IMR-90 (cell line): ENCODE measurements at regions not wholly inside any gene's neighbourhood (a gene's known extent, or its start where the extent isn't known, plus 50 kb on each side); places are given as distances from the start of the nearest gene placed in this dataset.

Experiments used
- ATAC-seq: fragments of 200-7000 bp; cut with Tn5 transposase; 2 replicates; pipeline ENCODE4 v1.9.1; 2020; ENCODE audit warnings: low read depth, mild to moderate bottlenecking, moderate library complexity
- BruUV-seq: library from RNA; stranded (reverse); fragments of 400-500 nt; replicated peaks from 2 replicates; lab custom pipeline; 2021; lab: Mats Ljungman, UMichigan
- CTCF ChIA-PET: fragments of 300-600 bp; formaldehyde crosslinking; extraction: SDS; loops from one replicate; lab custom pipeline; 2021; ENCODE audit warnings: antibody characterized with exemption; lab: Yijun Ruan, JAX
- POLR2A ChIA-PET: fragments of 300-600 bp; sonication (Branson Sonifier 250); formaldehyde crosslinking; loops from one replicate; lab custom pipeline; 2022; ENCODE audit warnings: antibody characterized with exemption; ENCODE audit not compliant: unreplicated experiment; lab: Charles Lee
- DNase-seq: peaks from one replicate; pipeline ENCODE4 v3.0.0; 2013
- H2AFZ ChIP-seq: replicated peaks from 2 replicates; pipeline ENCODE3; 2013; ENCODE audit warnings: low read length, mild to moderate bottlenecking; ENCODE audit not compliant: poor library complexity
- H2AK5ac ChIP-seq: 2 replicates; pipeline ENCODE4 v1.6.1; 2013; ENCODE audit warnings: low read depth, low read length, inconsistent platforms
- H2AK9ac ChIP-seq: replicated peaks from 2 replicates; pipeline ENCODE3; 2013; ENCODE audit warnings: mild to moderate bottlenecking, low read depth, low read length, moderate library complexity; ENCODE audit not compliant: poor library complexity
- H2BK120ac ChIP-seq: 2 replicates; pipeline ENCODE4 v1.6.1; 2013; ENCODE audit warnings: low read depth, low read length, inconsistent platforms
- H2BK15ac ChIP-seq: 3 replicates; pipeline ENCODE4 v1.6.1; 2013; ENCODE audit warnings: low read depth, low read length, inconsistent platforms
- H2BK20ac ChIP-seq: 2 replicates; pipeline ENCODE4 v1.6.1; 2013; ENCODE audit warnings: low read depth, mild to moderate bottlenecking, inconsistent platforms, low read length, moderate library complexity
- H2BK5ac ChIP-seq: 2 replicates; pipeline ENCODE4 v1.6.1; 2013; ENCODE audit warnings: mild to moderate bottlenecking, low read depth, low read length, inconsistent platforms; ENCODE audit not compliant: poor library complexity, severe bottlenecking
- H3K14ac ChIP-seq: replicated peaks from 2 replicates; pipeline ENCODE4 v1.6.1; 2013; ENCODE audit warnings: low read depth, low read length, inconsistent platforms
- H3K18ac ChIP-seq: 2 replicates; pipeline ENCODE4 v1.6.1; 2013; ENCODE audit warnings: low read depth, low read length, control low read depth
- H3K23ac ChIP-seq: 2 replicates; pipeline ENCODE4 v1.6.1; 2013; ENCODE audit warnings: low read depth, low read length, inconsistent platforms
- H3K27ac ChIP-seq: 2 replicates; pipeline ENCODE4 v1.5.1; 2013; ENCODE audit warnings: mild to moderate bottlenecking, control low read depth, low read length; ENCODE audit not compliant: insufficient read depth
- H3K27me3 ChIP-seq: 2 replicates; pipeline ENCODE4 v1.6.1; 2013; ENCODE audit warnings: low read length; ENCODE audit not compliant: control insufficient read depth, insufficient read depth
- H3K36me3 ChIP-seq: 2 replicates; pipeline ENCODE4 v1.6.1; 2013; ENCODE audit warnings: low read length, mixed read lengths; ENCODE audit not compliant: control insufficient read depth, insufficient read depth
- H3K4ac ChIP-seq: 2 replicates; pipeline ENCODE4 v1.6.1; 2013; ENCODE audit warnings: low read depth, low read length, inconsistent platforms
- H3K4me1 ChIP-seq: 2 replicates; pipeline ENCODE4 v1.6.1; 2013; ENCODE audit warnings: low read length, mixed read lengths; ENCODE audit not compliant: control insufficient read depth, insufficient read depth
- H3K4me2 ChIP-seq: 2 replicates; pipeline ENCODE4 v1.6.1; 2013; ENCODE audit warnings: low read depth, mild to moderate bottlenecking, control low read depth, low read length, moderate library complexity
- H3K4me3 ChIP-seq: 2 replicates; pipeline ENCODE4 v1.5.1; 2013; ENCODE audit warnings: low read depth, mild to moderate bottlenecking, control low read depth, low read length, moderate library complexity; ENCODE audit not compliant: insufficient read depth
- H3K56ac ChIP-seq: 2 replicates; pipeline ENCODE4 v1.6.1; 2013; ENCODE audit warnings: low read length, inconsistent platforms; ENCODE audit not compliant: insufficient read depth; ENCODE audit errors: extremely low read depth
- H3K79me1 ChIP-seq, 2 experiments: 2 replicates each; pipeline ENCODE4 v1.6.1; 2013; ENCODE audit warnings: low read length in 2 of 2, inconsistent platforms in 1 of 2, low read depth in 1 of 2
- H3K9ac ChIP-seq: 2 replicates; pipeline ENCODE4 v1.6.1; 2013; ENCODE audit warnings: low read depth, low read length, control low read depth
- H3K9me1 ChIP-seq: 2 replicates; pipeline ENCODE4 v1.6.1; 2013; ENCODE audit warnings: low read length, inconsistent platforms; ENCODE audit not compliant: insufficient read depth
- H3K9me3 ChIP-seq: 2 replicates; pipeline ENCODE4 v1.6.1; 2013; ENCODE audit warnings: low read length; ENCODE audit not compliant: control insufficient read depth, insufficient read depth
- H4K20me1 ChIP-seq: 2 replicates; pipeline ENCODE4 v1.6.1; 2013; ENCODE audit warnings: low read length, inconsistent platforms; ENCODE audit not compliant: insufficient read depth
- H4K5ac ChIP-seq: 2 replicates; pipeline ENCODE4 v1.6.1; 2013; ENCODE audit warnings: mild to moderate bottlenecking, low read depth, low read length, control low read depth
- H4K8ac ChIP-seq, 2 experiments: 2 replicates each; pipeline ENCODE4 v1.6.1; 2013; ENCODE audit warnings: low read depth in 2 of 2, low read length in 2 of 2, control low read depth in 1 of 2, inconsistent platforms in 1 of 2
- H4K91ac ChIP-seq: 2 replicates; pipeline ENCODE4 v1.6.1; 2013; ENCODE audit warnings: low read depth, low read length, inconsistent platforms; ENCODE audit not compliant: insufficient read depth
- BHLHE40 ChIP-seq: fragments of 150-350 bp; IDR thresholded peaks from 2 replicates; pipeline ENCODE4 v1.6.1; 2016; ENCODE audit warnings: mild to moderate bottlenecking, low read depth, low read length
- CEBPB ChIP-seq: IDR thresholded peaks from 2 replicates; pipeline ENCODE4 v1.6.1; 2012; ENCODE audit warnings: low read depth, low read length, improper control_type of control experiment
- CHD1 ChIP-seq: IDR thresholded peaks from 2 replicates; pipeline ENCODE4 v1.6.1; 2012; ENCODE audit warnings: low read depth, low read length, improper control_type of control experiment
- MAFK ChIP-seq: IDR thresholded peaks from 2 replicates; pipeline ENCODE4 v1.6.1; 2012; ENCODE audit warnings: low read depth, low read length, improper control_type of control experiment
- MAZ ChIP-seq: IDR thresholded peaks from 2 replicates; pipeline ENCODE4 v1.6.1; 2012; ENCODE audit warnings: low read depth, mild to moderate bottlenecking, low read length, improper control_type of control experiment, moderate library complexity, borderline replicate concordance
- NFE2L2 ChIP-seq: fragments of 150-350 bp; IDR thresholded peaks from 2 replicates; pipeline ENCODE4 v1.6.1; 2016; ENCODE audit warnings: low read depth, mild to moderate bottlenecking, low read length
- POLR2A ChIP-seq: IDR thresholded peaks from 2 replicates; pipeline ENCODE4 v1.6.1; 2012; ENCODE audit warnings: mild to moderate bottlenecking, low read depth, low read length
- RAD21 ChIP-seq: IDR thresholded peaks from 2 replicates; pipeline ENCODE4 v1.6.1; 2012; ENCODE audit warnings: low read length, improper control_type of control experiment
- RFX5 ChIP-seq: IDR thresholded peaks from 2 replicates; pipeline ENCODE4 v1.8.0; 2012; ENCODE audit warnings: low read depth, mild to moderate bottlenecking, low read length, moderate library complexity
- SMC3 ChIP-seq: fragments of 150-350 bp; IDR thresholded peaks from 2 replicates; pipeline ENCODE4 v1.6.1; 2016; ENCODE audit warnings: low read depth, mild to moderate bottlenecking, antibody characterized with exemption, low read length, moderate library complexity
- USF2 ChIP-seq: fragments of 150-350 bp; IDR thresholded peaks from 2 replicates; pipeline ENCODE4 v1.6.1; 2017; ENCODE audit warnings: mild to moderate bottlenecking, antibody characterized with exemption, low read length, low read depth
- WGBS, 2 experiments: methylation state at CpG; one replicate each; pipeline versions ENCODE4 v1.1.5 to v1.1.7; 2013; ENCODE audit warnings: missing lambda C conversion rate in 2 of 2; ENCODE audit not compliant: insufficient read length in 1 of 2; ENCODE audit errors: extremely low coverage in 2 of 2; 5-methylcytosine and 5-hydroxymethylcytosine counted together
- dilution Hi-C: fragments of 300-500 bp; cut with HindIII; formaldehyde crosslinking; loops from one replicate; pipeline ENCODE4 v1.14.3; 2018; ENCODE audit warnings: low sequenced_read_pairs; ENCODE audit not compliant: unreplicated experiment
- in situ Hi-C: fragments of 300-500 bp; cut with MboI; formaldehyde crosslinking; loops from 3 replicates; pipeline ENCODE4 v1.14.3; 2019; ENCODE audit warnings: low sequenced_read_pairs, inconsistent platforms, mixed read lengths
- intact Hi-C: fragments of 100-400 bp; cut with micrococcal nuclease; formaldehyde crosslinking; loops from 2 replicates; pipeline ENCODE4 v1.10.0; 2022

DNA sequence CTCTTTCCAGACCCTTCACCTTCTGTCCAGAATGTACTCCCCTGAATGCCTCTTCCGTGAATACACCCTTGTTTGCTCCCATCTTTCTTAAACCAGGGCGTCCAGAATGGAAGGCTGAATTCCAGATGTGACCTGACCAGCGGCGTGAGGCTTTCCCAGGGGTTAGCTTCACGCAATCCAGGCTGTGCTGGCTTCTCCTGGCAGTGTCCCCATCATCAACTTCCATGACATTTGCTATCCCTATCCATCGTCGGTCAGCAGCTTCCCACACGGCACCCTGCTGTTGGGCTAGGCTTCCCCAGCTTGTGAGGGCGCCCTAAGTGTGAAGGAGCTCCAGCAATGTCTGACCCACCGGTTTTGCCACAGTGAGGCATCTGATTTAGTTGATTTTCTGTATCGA lies 339.8 kb upstream of the TNRC6C start:
- no peak overlapping the region for H2AK5ac ChIP-seq
- H3K79me1 ChIP-seq: no peaks in the 10 kb centered on the region
- no peak overlapping the region for H3K9ac ChIP-seq
- no peak overlapping the region for H3K27ac ChIP-seq
- H2AK9ac ChIP-seq: no peak overlapping the region
- H3K36me3 ChIP-seq: no peaks in the 10 kb centered on the region
- H3K4me3 ChIP-seq: no peak overlapping the region
- no peak overlapping the region for H4K8ac ChIP-seq
- intact Hi-C loops: no loop called here
- BruUV-seq: no TSS peak
- peaks cover 4% of the 10 kb centered on the region for H3K4me1 ChIP-seq
- no peaks in the 10 kb centered on the region for H4K20me1 ChIP-seq
- H3K18ac ChIP-seq: no peak overlapping the region
- no peaks in the 10 kb centered on the region for H3K9me1 ChIP-seq
- H3K4ac ChIP-seq: no peak overlapping the region
- H2AFZ ChIP-seq: no peak overlapping the region
- no peak overlapping the region for H2BK20ac ChIP-seq
- H3K4me2 ChIP-seq: no peak overlapping the region
- no peak overlapping the region for H3K14ac ChIP-seq
- no peak for DNase-seq
- CTCF ChIA-PET: no interaction called here
- no peak overlapping the region for H3K23ac ChIP-seq
- no peak overlapping the region for H3K56ac ChIP-seq
- no peak overlapping the region for H4K5ac ChIP-seq
- no peaks in the 10 kb centered on the region; the same call in 1 of the 2 replicates for H3K27me3 ChIP-seq
- no peak overlapping the region for H2BK120ac ChIP-seq
- WGBS, 2 experiments: 69% methylated on average over 7 of the region's 11 CpGs; no CpG with 5 or more reads in 1 of the 2 experiments
- no peak for TF ChIP-seq RFX5
- TF ChIP-seq USF2: no peak
- TF ChIP-seq CHD1: no peak
- TF ChIP-seq NFE2L2: no peak
- TF ChIP-seq MAZ: no peak
- no peak for TF ChIP-seq SMC3
- no peak for TF ChIP-seq POLR2A
- TF ChIP-seq CEBPB: no peak
- TF ChIP-seq MAFK: no peak
- no peak for TF ChIP-seq BHLHE40
- TF ChIP-seq RAD21: no peak
- in situ Hi-C loops: no loop called here
- H2BK15ac ChIP-seq: no peak overlapping the region
- peaks cover 2% of the 10 kb centered on the region; the same call in 1 of the 2 replicates for H3K9me3 ChIP-seq
- ATAC-seq: no peak
- dilution Hi-C loops: no loop called here
- H2BK5ac ChIP-seq: no peak overlapping the region
- POLR2A ChIA-PET: no interaction called here
- no peak overlapping the region for H4K91ac ChIP-seq
